Activated B cell treated with CpG ODN at 0.5 μM for 24 hours (primary cell): ENCODE measurements at regions not wholly inside any gene's neighbourhood (a gene's known extent, or its start where the extent isn't known, plus 50 kb on each side); places are given as distances from the start of the nearest gene placed in this dataset.

Experiments
- ATAC-seq: fragments of 200-7000 bp; cut with Tn5 transposase; one replicate; pipeline ENCODE4 v1.10.0; 2021; ENCODE audit warnings: low read depth, mild to moderate bottlenecking, moderate library complexity
- CTCF ChIA-PET: fragments of 350-600 bp; sonication (Branson Sonifier 250); formaldehyde crosslinking; loops from one replicate; lab custom pipeline; 2021; ENCODE audit warnings: antibody characterized with exemption; lab: Charles Lee
- POLR2A ChIA-PET: fragments of 350-600 bp; sonication (Branson Sonifier 250); formaldehyde crosslinking; loops from one replicate; lab custom pipeline; 2021; ENCODE audit warnings: antibody characterized with exemption; lab: Charles Lee
- DNase-seq: peaks from one replicate; pipeline ENCODE4 v3.0.0; 2022
- H3K27ac Mint-ChIP-seq: one replicate; pipeline ENCODE4 v1.8.0; 2020; ENCODE audit warnings: mixed read lengths
- H3K27me3 Mint-ChIP-seq: one replicate; pipeline ENCODE4 v1.8.0; 2021; ENCODE audit warnings: mixed read lengths
- H3K36me3 Mint-ChIP-seq: one replicate; pipeline ENCODE4 v1.8.0; 2021; ENCODE audit warnings: low read depth, mixed read lengths
- H3K4me1 Mint-ChIP-seq: one replicate; pipeline ENCODE4 v1.8.0; 2021; ENCODE audit warnings: mixed read lengths
- H3K4me3 Mint-ChIP-seq: one replicate; pipeline ENCODE4 v1.8.0; 2020; ENCODE audit warnings: mild to moderate bottlenecking, mixed read lengths
- H3K9me3 Mint-ChIP-seq: one replicate; pipeline ENCODE4 v1.8.0; 2020; ENCODE audit warnings: mixed read lengths
- CTCF ChIP-seq: fragments of 200-600 bp; IDR thresholded peaks from one replicate; pipeline ENCODE4 v1.8.0; 2022; ENCODE audit warnings: antibody characterized with exemption, mild to moderate bottlenecking
- intact Hi-C: fragments of 100-400 bp; cut with micrococcal nuclease; formaldehyde crosslinking; loops from one replicate; pipeline ENCODE4 v1.15.1; 2024

- POLR2A ChIA-PET = no interaction called here
- ATAC-seq = no peak
- H3K27me3 Mint-ChIP-seq = no peaks in the 10 kb centered on the region
- no peaks in the 10 kb centered on the region for H3K36me3 Mint-ChIP-seq
- no peak for TF ChIP-seq CTCF
- intact Hi-C loops = no loop called here
- H3K27ac Mint-ChIP-seq = no peak overlapping the region
- no peak overlapping the region for H3K4me3 Mint-ChIP-seq
- no peak for DNase-seq
- CTCF ChIA-PET = no interaction called here
- peaks cover 8% of the 10 kb centered on the region for H3K9me3 Mint-ChIP-seq
- no peaks in the 10 kb centered on the region for H3K4me1 Mint-ChIP-seq
Measured at GRCh38 chr3:164818318-164818717, 260.0 kb downstream of the SI start.

- Mint-ChIP-seq H3K36me3 (no peaks in the 10 kb centered on the region), H3K4me3 (no peak overlapping the region), H3K9me3 (peaks cover 14% of the 10 kb centered on the region), H3K27me3 (no peaks in the 10 kb centered on the region), H3K27ac (no peak overlapping the region), H3K4me1 (no peaks in the 10 kb centered on the region)
- no peak for TF ChIP-seq CTCF
- POLR2A ChIA-PET = no interaction called here
- DNase-seq = no peak
- no peak for ATAC-seq
- CTCF ChIA-PET = no interaction called here
- intact Hi-C loops = no loop called here
Measured at GRCh38 chr3:164814106-164814505, 264.2 kb downstream of the SI start.

- no peak overlapping the region for H3K4me3 Mint-ChIP-seq
- ATAC-seq (no peak), DNase-seq (no peak)
- H3K4me1 Mint-ChIP-seq = no peaks in the 10 kb centered on the region
- ChIA-PET CTCF (no interaction called here), POLR2A (no interaction called here)
- peaks cover 14% of the 10 kb centered on the region for H3K9me3 Mint-ChIP-seq
- H3K36me3 Mint-ChIP-seq = no peaks in the 10 kb centered on the region
- H3K27ac Mint-ChIP-seq = no peak overlapping the region
- intact Hi-C loops = no loop called here
- TF ChIP-seq CTCF = no peak
- H3K27me3 Mint-ChIP-seq = no peaks in the 10 kb centered on the region
Measured at GRCh38 chr3:164812042-164812441, 266.3 kb downstream of the SI start.

- ChIA-PET CTCF (no interaction called here), POLR2A (no interaction called here)
- H3K27ac Mint-ChIP-seq = no peak overlapping the region
- peaks cover 8% of the 10 kb centered on the region for H3K9me3 Mint-ChIP-seq
- no peak for ATAC-seq
- H3K4me1 Mint-ChIP-seq = no peaks in the 10 kb centered on the region
- TF ChIP-seq CTCF = no peak
- H3K36me3 Mint-ChIP-seq = no peaks in the 10 kb centered on the region
- DNase-seq = no peak
- H3K4me3 Mint-ChIP-seq = no peak overlapping the region
- no peaks in the 10 kb centered on the region for H3K27me3 Mint-ChIP-seq
- intact Hi-C loops = no loop called here
Measured at GRCh38 chr3:164806188-164806587, 272.1 kb downstream of the SI start.

GRCh38 chr3:164794099-164794498 is 284.2 kb downstream of the SI start:
- no peak for TF ChIP-seq CTCF
- H3K36me3 Mint-ChIP-seq = no peaks in the 10 kb centered on the region

More at GRCh38 chr3:164794099-164794498, 284.2 kb downstream of the SI start:
- Mint-ChIP-seq H3K9me3 (peaks cover 6% of the 10 kb centered on the region), H3K4me1 (no peaks in the 10 kb centered on the region), H3K27ac (no peak overlapping the region), H3K4me3 (no peak overlapping the region), H3K27me3 (no peaks in the 10 kb centered on the region)
- intact Hi-C loops = no loop called here
- CTCF ChIA-PET = no interaction called here
- DNase-seq (no peak), ATAC-seq (no peak)
- POLR2A ChIA-PET = no interaction called here
